ENCODE measurements at regions not wholly inside any gene's neighbourhood (a gene's known extent, or its start where the extent isn't known, plus 50 kb on each side); places are given as distances from the start of the nearest gene placed in this dataset.

- TF ChIP-seq CTCF (conservative IDR thresholded peaks at IDR 0.05; ENCODE audit: low read depth, low read length) (no peak), EZH2 (IDR thresholded peaks at IDR 0.05; ENCODE audit: borderline replicate concordance, low read depth, low read length, poor library complexity, severe bottlenecking) (no peak)
Observed at GRCh38 chr2:195509551-195509950, 147.5 kb upstream of the SLC39A10 start.
